Ecto neural progenitor cell (in vitro differentiated cells): ENCODE measurements at regions not wholly inside any gene's neighbourhood (a gene's known extent, or its start where the extent isn't known, plus 50 kb on each side); places are given as distances from the start of the nearest gene placed in this dataset.
"Not testable (repeated sequence)": the region's sequence is repeated elsewhere in the genome, so short reads cannot be mapped to it uniquely, and the experiment has no call there.

Experiments used
- DNase-seq: peaks from one replicate; pipeline ENCODE4 v3.0.0-alpha.2; 2018; ENCODE audit warnings: low spot score

DNA sequence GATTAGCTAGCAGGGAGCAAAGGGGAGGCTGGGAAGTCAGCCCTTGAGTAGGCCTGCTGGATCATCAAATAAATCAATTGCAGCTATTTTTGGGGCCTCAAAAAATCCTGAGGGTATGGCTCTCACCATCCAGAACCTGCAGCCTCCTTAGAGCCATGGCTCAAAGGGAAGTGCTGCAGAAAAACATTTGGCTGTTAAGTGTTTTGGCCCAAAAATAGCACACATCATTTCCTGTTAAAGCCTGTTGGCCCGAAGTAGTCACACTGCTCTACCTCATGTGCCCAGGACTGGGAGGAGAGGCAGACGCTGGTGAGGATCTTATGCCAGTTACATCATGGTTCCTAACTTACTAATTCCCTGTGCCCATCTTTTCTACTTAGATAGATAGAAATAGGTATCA, 176.8 kb upstream of the PLGLB1 start:
- not testable (repeated sequence) for DNase-seq

DNA sequence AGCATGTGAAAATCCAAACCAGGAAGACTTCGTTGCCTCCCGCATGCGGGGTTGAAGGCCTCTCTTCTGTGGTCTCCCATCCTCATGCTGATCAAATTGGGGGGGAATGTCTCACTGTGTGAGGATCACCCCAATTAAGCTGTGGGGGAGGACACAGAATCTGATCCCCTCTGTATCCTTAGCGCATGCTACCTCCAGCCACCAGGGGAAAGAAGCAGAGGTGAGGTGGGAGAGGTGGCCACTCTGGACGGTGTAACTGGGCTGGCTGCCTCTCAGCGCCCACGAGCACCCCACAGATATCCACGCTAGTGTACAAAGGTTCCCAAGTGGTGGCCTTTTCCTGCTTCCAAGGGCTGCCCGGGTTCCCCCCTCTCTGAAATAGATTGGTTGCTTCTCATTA, 177.6 kb upstream of the PLGLB1 start:
- not testable (repeated sequence) for DNase-seq

DNA sequence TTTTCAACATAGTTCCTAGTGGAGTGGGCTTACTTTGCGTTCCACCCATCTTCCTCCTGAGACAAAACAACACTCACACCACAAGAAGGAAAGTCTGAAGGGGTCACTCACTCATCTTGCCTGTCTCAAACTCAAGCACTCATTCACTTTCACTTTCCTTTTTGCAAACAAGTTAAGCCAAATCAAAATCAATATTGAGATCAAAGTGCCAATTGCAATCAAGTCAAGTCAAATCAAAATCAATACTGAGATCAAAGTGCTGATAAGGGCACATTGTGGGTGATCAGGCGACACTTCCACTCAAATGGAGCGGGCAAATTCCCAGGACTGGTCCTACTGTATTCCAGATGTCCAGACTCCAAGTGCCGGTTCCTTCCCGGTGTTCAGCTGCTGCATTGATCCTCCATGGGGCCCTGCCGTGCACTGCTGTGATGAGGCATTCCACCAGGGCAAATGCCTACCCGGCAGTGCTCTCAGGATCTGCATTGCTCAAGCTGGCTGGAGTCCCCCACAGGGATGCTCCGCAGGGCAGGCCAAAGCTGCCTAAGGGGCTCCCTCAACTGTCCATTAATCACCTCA, 183.0 kb upstream of the PLGLB1 start:
- not testable (repeated sequence) for DNase-seq

DNA sequence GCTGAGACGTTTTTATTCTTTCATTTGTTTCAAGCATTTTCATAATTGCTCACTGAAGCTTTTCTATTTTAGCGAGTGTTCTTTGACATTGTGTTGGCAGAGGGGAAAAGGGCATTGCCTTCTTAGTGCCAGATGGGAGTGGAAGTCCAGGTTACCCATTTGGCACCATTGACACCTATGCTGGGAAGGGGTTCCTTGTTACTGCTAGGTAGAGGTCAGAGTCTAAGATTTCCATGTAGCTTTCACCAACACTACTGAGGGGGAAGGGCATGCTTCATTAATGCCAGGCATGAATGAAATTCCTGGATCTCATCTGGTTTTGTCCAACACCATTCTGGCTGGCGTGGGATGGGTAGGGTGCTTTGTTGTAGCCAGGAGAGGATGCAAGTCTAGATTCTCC, 191.3 kb upstream of the PLGLB1 start:
- DNase-seq: not testable (repeated sequence)

DNA sequence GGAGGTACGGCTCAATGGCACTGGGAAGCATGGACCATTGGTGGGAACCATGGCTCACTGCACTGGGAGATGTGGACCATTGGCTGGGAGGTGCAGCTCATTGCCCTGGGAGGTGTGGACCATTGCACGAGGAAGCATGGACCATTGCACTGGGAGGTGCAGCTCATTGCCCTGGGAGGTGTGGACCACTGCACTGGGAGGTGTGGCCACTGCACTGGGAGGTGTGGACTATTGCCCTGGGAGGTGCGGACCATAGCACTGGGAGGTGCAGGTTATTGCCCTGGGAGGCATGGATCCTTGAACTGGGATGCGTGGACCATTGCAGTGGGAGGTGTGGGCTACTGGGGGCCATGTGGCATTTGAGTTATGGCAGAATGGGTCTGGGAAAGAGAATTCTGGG, 195.4 kb upstream of the PLGLB1 start:
- not testable (repeated sequence) for DNase-seq

DNA sequence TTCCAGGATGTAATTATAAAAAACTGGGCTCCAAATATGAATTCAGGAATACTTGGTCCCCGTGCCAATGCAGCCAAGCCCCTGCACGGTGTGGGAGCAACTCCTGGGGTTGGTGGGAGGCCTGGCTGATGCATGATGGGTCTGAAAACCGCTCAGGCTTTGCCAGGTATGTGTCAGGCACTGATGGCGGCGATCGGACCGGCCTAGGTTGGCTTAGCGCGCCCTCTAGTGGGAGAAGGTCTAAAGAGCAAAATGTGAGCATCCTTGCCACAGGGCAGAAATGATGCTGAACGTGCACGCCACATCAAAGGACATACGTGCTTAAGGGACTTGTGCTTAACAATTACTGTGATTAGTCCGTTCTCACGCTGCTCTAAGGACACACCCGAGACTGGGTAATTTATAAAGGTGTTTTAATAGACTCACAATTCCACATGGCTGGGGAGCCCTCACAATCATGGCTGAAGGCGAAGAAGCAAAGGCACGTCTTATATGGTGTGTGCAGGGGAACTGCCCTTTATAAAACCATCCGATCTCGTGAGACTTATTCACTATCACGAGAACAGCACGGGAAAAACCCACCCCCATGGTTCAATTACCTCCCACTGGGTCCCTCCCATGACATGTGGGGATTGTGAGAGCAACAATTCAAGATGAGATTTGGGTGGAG, 196.2 kb upstream of the PLGLB1 start:
- not testable (repeated sequence) for DNase-seq

DNA sequence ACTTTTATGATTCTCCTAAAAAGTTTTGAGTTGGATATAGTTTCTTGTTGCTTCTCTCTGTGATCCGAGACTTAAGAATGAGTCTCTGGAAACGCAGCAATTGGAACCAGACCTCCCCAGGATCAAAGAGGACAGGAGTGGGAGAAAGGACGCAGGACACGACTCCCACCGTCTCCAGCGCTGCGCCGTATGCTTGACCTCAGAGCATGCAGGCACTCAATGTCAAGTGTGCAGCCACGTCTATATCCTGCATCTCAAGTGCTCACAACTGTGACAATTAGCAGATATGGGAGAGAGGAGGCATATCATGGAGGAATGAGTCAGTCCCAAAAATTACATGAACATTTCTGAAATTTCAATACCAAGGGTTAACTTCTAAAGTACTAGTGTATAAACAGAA, 199.0 kb upstream of the PLGLB1 start:
- not testable (repeated sequence) for DNase-seq

DNA sequence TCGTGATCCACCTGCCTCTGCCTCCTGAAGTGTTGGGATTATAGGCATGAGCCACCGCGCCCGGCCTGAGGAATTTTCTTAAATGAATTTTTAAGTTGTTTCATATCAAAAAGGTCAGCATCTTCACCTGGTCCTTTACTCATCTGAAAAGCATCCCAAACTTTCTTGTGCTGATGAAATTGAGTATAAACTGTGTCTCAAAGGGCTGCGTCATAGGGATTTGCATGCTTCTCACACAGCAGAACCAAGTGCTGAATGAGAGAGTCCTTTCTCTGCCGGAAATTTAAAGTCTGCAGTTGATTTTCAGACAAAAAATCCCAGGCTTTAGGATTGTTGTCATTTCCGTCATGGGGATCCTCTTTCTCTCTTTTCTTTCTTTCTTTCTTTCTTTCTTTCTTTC, 200.5 kb upstream of the PLGLB1 start:
- DNase-seq: not testable (repeated sequence)

DNA sequence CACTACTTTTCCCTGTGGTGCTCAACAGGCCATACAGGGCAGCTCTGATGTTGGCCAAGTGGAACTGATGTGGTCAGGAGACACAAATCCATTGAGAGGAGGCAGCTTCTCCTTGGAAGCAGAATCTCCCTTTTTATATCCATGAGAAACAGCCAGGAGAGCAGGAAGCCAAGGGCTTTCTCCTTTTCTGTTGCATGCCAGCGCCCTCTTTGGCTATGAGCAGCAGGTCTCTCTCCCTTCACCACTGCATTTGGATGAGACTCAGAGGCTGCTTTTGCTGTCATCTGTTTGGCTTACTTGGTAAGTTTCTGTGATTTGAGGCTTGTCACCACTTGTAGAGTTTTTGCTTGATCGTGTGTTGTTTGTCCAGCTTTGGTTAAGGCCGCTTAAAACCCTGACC, 202.2 kb upstream of the PLGLB1 start:
- not testable (repeated sequence) for DNase-seq

DNA sequence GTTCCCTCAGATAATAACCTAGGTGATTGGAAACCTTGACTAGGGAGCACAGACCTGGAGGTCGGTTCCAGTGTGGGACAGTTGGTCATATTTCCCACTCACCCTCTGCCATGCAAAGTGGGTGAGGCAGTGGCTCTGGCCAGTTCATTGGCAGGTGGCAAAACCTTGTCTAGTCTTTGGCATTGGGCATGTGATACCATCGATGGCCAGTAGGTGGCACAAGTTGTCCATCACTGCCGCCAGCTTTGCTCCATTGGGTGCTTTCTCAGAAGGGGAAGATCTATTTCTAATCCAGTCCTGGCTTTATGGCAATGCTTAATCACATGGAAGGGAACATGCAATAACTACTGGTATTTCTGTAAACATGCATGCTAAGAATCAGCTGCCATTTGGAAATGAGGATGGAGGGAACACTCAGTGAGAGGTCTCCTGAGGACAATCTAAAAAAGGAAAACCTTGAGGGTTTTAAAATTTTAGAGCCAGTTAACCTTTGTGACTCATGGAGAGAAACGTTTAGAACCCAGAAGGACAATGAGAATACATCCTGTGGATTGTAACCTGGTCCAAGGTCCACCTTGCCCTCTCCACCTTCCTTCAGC, 207.5 kb upstream of the PLGLB1 start:
- not testable (repeated sequence) for DNase-seq

DNA sequence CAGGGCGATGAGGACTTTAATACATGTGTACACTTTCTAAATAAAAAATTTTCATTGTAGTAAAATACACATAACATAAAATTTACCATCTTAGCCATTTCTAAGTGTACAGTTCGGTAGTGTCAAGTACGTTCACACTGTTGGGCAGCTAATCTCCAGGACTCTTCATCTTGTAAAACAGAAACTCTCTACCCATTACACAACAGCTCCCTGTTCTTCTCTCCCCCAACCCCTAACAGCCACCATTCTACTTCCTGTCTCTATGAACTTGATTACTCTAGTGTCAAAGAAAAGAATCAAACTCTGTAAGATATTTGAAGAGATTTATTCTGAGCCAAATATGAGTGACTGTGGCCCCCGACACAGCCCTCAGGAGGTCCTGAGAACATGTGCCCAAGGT, 208.3 kb upstream of the PLGLB1 start:
- DNase-seq: not testable (repeated sequence)

DNA sequence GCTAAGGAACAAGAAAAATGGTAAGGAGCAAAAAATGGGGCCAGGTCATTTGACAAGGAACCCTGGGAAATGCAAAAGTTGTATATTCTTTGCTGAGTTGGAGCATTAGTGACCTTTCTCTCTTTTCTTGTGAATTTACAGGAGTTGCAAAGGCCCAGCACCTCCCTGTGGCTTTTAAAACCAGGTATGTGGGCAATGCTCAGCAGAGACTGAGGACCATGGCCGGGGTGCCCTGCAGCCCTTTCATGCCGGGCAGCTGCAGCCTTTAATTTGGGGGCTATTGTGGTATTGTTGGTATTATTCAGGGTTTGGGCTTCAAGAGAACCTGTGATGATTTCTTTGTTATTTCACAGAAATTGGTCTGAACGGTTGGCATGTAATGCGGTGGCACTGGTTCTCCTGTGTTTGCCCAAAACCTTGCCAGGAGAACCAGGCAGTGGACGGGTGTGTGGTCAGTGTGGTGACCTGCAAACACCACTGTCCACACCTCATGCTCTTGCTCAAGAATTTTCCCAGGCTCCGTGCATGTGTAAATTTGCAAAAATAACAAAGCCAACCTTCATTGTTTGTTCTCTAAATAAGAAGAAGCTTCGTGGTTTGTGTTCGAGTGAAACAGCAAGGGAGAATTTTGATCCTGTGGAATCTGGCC, 213.8 kb upstream of the PLGLB1 start:
- DNase-seq: not testable (repeated sequence)

DNA sequence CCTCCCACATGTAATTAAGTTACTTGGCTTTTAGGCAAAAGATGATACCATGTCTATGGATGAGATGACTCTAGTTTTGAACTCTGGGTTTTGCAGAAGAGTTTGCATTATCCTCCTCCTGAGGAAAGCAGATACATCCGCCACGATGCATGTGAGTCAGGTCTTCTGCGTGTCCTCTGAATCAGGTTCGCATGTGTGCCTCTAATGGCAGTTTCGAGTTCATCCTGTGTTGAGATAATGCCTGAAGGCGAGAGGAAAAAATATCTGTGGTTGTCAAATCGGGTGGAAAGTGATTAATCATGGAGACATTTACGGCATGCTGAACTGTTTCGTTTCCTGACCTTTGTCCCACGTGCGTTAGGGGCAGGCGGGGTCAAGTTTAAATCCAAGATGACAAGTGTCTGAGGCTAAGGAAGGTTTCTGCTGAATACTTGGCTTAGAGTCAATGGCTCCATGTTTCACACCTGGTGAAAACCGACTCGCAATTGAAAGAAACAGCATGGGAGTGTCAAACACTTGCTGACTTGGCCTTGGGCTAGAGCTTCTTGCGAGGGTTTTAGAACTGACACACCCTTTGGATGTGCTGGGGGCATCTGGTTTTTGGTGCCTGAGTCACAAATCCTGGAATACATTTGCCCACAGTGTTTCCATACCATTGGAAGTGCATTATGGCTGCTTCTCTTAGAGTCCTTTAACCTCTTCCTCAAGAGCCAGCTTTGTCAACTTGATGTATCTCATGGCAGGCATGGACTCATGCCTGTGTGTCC, 216.1 kb upstream of the PLGLB1 start:
- DNase-seq: not testable (repeated sequence)

DNA sequence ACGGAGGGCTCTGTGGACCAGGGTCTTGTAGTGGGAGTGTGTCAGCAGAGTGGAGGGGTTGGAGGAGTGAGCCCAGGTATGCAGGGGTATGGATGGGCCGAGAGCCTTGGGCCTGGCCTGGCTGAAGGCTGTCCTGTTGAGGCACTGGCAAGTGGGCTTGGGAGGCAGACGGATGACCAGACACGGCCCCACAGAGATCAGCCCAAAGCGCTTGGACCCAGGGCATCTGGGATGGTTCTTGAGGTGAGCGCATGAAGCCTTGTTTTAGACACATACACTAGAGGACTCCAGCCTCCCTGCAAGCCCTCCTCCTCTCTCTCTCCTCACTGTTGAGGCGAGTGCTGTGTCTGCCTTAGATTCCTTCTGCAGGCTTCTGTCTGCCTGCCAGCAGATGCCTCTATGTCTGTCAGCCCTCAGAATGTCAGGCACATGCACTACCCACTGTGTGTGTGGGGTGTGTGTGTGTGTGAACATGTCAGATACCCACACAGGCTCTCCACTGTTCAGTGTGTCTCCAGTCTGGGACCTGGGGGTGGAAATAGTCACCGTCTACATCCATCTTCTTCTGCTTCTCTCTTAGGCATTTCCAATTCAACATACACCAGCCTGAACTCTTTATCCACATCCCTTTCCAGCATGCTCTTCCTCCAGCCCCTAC, 218.0 kb upstream of the PLGLB1 start:
- DNase-seq: not testable (repeated sequence)

DNA sequence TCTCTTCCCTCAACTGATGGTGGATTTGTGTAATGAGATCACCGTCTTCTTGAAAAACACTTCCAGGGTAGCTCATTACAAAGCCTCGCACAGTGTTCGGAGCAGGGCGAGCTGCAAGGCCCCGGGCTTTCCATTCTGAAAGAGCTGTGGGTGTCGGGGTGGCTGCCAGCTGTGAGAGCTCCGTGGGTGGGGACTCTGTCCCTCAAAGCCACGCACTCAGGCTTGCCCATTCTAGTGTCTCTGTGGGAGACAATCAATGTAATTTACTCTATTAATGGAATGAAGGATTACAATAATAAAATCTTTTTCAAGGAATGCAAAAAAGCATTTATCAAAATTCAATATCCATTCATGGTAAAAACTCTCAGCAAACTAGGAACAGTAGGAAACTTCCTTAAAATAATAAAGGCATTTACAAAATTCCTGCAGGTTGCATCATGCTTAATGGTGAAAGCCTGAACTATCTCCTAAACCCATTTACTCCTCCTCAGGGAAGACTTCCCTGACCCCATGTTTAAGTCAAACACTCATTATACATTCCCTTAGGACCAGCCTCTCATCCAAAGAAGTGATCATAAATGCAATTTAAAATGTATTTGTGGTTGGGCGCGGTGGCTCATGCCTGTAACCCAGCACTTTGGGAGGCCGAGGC, 224.5 kb upstream of the PLGLB1 start:
- not testable (repeated sequence) for DNase-seq

DNA sequence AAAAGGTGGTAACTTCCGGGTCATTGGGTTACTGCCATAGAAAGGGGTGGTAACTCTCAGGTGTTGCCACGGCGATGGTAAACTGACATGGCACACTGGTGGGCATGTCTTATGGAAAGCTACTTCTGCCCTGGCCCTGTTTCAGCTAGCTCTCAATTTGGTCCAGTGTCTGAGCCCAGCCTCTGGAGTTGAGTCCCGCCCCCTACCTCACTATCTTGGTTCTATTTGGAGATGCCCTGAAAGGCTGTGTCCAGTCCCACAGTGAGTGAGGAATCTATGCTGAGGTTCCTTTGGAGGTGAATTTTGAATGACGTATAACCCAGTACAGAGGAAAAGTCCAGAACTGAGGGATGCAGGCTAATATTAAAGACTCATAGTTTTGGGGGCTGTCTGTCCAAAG, 230.4 kb upstream of the PLGLB1 start:
- not testable (repeated sequence) for DNase-seq

DNA sequence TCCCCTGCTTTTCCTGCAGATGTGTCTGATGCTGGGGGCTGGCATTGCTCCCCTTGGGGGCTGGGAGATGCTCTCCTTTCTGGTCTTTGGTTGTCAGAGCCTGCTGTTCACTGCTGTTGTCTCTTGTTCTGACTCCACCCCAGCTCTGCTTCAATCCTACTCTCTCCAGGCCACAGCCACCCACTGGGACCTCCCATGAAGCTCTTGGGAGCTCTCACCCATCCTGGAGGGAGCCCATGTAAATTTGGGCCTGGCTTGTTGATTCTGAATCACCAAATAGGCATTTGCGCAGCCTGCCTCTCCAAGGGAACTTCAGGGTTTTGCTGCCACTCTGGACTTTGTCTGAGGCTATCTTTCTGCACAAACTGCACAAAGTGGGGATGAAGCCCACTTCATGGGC, 232.9 kb upstream of the PLGLB1 start:
- not testable (repeated sequence) for DNase-seq

DNA sequence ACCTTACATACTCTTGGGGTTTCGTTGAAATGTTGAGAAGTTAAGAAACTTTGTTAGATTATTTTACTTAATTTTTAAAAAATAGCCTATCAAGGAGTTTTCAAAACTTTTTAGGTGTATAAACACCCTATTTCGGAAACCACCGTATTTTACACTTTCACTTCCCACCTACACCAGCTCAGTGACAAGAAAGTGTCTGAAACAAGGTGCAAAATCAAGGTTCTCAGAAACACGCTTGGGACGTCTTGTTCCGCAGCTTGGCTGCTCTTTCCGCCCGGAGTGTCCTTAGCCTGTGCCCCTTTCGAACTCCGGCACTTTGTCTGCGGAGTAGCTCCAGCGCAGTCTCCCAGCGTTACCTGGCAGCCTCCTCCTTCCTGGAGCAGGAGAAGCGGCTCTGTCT, 233.8 kb upstream of the PLGLB1 start:
- not testable (repeated sequence) for DNase-seq

DNA sequence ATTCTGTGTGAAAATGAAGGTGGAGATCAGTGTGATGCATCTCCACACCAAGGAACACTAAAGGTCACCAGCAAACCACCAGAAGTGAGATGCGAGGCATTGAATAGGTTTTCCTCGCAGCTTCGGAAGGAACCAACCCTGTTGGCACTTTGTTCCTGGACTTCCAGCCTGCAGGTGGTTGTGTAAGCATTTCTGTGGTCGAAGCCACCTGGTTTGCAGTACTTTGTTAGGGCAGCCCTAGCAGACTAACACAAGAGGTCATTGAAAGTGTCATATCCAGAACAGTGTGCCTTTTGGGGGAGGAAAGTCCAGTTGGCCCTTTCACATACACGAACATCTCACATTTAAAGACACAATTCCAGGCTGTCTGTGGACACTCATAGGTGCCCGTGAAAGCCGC, 237.2 kb upstream of the PLGLB1 start:
- not testable (repeated sequence) for DNase-seq

DNA sequence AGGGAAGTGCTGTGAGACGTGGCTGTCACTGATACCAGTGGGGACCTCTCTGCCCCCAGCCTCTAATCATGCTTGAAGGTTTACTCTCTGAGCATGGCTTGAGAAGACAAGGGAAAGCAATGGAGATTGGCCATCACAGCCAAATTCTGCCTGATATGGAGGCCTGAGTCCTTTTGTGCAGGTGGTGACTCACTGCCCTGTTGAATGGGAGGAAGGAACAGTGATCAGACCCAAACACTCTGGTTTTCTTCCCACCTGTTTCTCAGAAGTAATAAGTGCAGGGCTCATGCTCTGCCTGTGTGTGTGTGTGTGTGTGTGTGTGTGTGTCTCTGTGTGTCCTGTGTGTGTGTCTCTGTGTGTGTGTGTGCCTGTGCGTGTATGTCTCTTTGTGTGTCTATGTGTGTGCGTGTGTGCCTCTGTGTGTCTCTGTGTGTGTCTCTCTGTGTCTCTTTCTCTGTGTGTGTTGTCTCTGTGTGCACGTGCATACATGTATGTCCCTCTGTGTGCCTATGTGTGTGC, 240.6 kb upstream of the PLGLB1 start:
- not testable (repeated sequence) for DNase-seq
